Adipocyte (in vitro differentiated cells): ENCODE measurements at regions not wholly inside any gene's neighbourhood (a gene's known extent, or its start where the extent isn't known, plus 50 kb on each side); places are given as distances from the start of the nearest gene placed in this dataset.
"Not testable (repeated sequence)": the region's sequence is repeated elsewhere in the genome, so short reads cannot be mapped to it uniquely, and the experiment has no call there.

ENCODE experiments used
- DNase-seq: peaks from one replicate; pipeline ENCODE4 v3.0.0-alpha.2; 2015; ENCODE audit warnings: low read depth
- H3K27me3 ChIP-seq: replicated peaks from 2 replicates; pipeline ENCODE4 v1.7.0; 2013; ENCODE audit warnings: mild to moderate bottlenecking, low read length, moderate library complexity; ENCODE audit not compliant: control insufficient read depth, insufficient read depth
- H3K36me3 ChIP-seq: 2 replicates; pipeline ENCODE4 v1.7.0; 2013; ENCODE audit warnings: low read length, mild to moderate bottlenecking, moderate library complexity; ENCODE audit not compliant: control insufficient read depth, insufficient read depth, severe bottlenecking
- H3K4me1 ChIP-seq: 2 replicates; pipeline ENCODE4 v1.7.0; 2013; ENCODE audit warnings: mild to moderate bottlenecking, low read length, moderate library complexity; ENCODE audit not compliant: control insufficient read depth, insufficient read depth
- H3K4me3 ChIP-seq: 2 replicates; pipeline ENCODE4 v1.7.0; 2013; ENCODE audit warnings: mild to moderate bottlenecking, low read length, moderate library complexity
- H3K9ac ChIP-seq: 2 replicates; pipeline ENCODE4 v1.7.0; 2013; ENCODE audit warnings: mild to moderate bottlenecking, low read length, moderate library complexity
- H3K9me3 ChIP-seq: 2 replicates; pipeline ENCODE4 v1.7.0; 2013; ENCODE audit warnings: mild to moderate bottlenecking, low read length, moderate library complexity; ENCODE audit not compliant: control insufficient read depth

DNA sequence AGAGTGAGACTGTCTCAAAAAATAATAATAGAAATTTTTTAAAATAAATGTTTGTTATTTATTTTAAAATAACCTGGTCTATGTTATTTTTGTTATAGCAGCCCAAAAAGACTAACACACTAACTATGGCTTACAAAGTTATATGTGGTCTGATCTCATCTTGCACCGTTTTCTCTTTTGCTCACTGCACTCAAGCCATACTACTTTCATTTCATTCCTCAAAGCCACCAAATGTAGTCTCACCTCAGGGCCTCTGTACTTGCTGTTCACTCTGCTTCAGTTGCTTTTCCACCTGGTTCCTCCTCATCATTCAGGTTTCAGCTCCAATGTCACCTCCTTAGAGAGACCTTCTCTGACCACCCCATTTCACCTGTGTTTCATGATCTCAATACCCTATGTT, 55.2 kb upstream of the MDM1 start:
- no peak overlapping the region for H3K4me3 ChIP-seq
- no peaks in the 10 kb centered on the region for H3K27me3 ChIP-seq
- H3K36me3 ChIP-seq, result no peaks in the 10 kb centered on the region
- DNase-seq, result no peak
- H3K9ac ChIP-seq, result no peak overlapping the region
- no peaks in the 10 kb centered on the region for H3K4me1 ChIP-seq
- peaks cover 9% of the 10 kb centered on the region for H3K9me3 ChIP-seq

GRCh38 chr12:68389305-68389704, 57.1 kb upstream of the MDM1 start:
- H3K9me3 ChIP-seq, result peaks cover 9% of the 10 kb centered on the region
- H3K4me1 ChIP-seq, result no peaks in the 10 kb centered on the region
- no peaks in the 10 kb centered on the region for H3K27me3 ChIP-seq
- no peak overlapping the region for H3K9ac ChIP-seq
- DNase-seq, result no peak
- no peaks in the 10 kb centered on the region for H3K36me3 ChIP-seq
- H3K4me3 ChIP-seq, result no peak overlapping the region

- H3K27me3 ChIP-seq, result no peaks in the 10 kb centered on the region
- DNase-seq, result no peak
- no peak overlapping the region for H3K4me3 ChIP-seq
- H3K9me3 ChIP-seq, result peaks cover 9% of the 10 kb centered on the region
- H3K9ac ChIP-seq, result no peak overlapping the region
- H3K36me3 ChIP-seq, result no peaks in the 10 kb centered on the region
- no peaks in the 10 kb centered on the region for H3K4me1 ChIP-seq
These were observed 59.8 kb upstream of the MDM1 start for GRCh38 chr12:68391937-68392336.

- no peaks in the 10 kb centered on the region for H3K27me3 ChIP-seq
- no peaks in the 10 kb centered on the region for H3K4me1 ChIP-seq
- H3K9me3 ChIP-seq, result peaks cover 9% of the 10 kb centered on the region
- H3K9ac ChIP-seq, result no peak overlapping the region
- DNase-seq, result no peak
- H3K4me3 ChIP-seq, result no peak overlapping the region
- H3K36me3 ChIP-seq, result no peaks in the 10 kb centered on the region
These were observed 60.2 kb upstream of the MDM1 start for GRCh38 chr12:68392376-68392775.

DNA sequence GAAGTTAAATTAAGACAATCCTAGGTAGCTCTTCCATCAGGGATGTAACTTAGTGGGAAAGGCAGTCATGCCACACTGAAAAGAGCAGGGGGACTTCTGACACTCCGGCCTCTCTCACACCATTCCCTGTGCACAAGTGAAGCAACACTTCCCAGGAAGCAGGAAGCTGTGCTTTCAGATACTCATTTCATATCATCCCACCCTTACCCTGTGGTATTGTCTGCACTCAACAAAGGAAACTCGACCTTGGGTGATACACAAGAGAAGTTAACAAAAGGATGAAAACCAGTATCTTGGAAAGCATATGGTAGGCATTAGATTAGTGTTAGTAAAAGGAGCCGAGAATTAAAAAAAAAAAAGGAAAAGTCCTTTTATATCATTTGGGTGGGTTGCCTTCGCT, 61.3 kb upstream of the MDM1 start:
- Histone ChIP-seq H3K4me1 (no peaks in the 10 kb centered on the region), H3K27me3 (no peaks in the 10 kb centered on the region), H3K36me3 (no peaks in the 10 kb centered on the region), H3K9me3 (peaks cover 9% of the 10 kb centered on the region), H3K9ac (no peak overlapping the region), H3K4me3 (no peak overlapping the region)
- no peak for DNase-seq

- DNase-seq, result no peak
- Histone ChIP-seq H3K4me1 (peaks cover 5% of the 10 kb centered on the region), H3K9me3 (no peaks in the 10 kb centered on the region), H3K4me3 (no peak overlapping the region), H3K27me3 (no peaks in the 10 kb centered on the region), H3K9ac (no peak overlapping the region), H3K36me3 (no peaks in the 10 kb centered on the region)
These were observed 65.5 kb upstream of the MDM1 start for GRCh38 chr12:68397566-68398158.

GRCh38 chr12:68398689-68399088, 66.5 kb upstream of the MDM1 start:
- H3K4me3 ChIP-seq, DNase-seq, H3K9me3 ChIP-seq, H3K27me3 ChIP-seq, H3K36me3 ChIP-seq, H3K9ac ChIP-seq: not testable (repeated sequence)
- peaks cover 12% of the 10 kb centered on the region for H3K4me1 ChIP-seq

DNA sequence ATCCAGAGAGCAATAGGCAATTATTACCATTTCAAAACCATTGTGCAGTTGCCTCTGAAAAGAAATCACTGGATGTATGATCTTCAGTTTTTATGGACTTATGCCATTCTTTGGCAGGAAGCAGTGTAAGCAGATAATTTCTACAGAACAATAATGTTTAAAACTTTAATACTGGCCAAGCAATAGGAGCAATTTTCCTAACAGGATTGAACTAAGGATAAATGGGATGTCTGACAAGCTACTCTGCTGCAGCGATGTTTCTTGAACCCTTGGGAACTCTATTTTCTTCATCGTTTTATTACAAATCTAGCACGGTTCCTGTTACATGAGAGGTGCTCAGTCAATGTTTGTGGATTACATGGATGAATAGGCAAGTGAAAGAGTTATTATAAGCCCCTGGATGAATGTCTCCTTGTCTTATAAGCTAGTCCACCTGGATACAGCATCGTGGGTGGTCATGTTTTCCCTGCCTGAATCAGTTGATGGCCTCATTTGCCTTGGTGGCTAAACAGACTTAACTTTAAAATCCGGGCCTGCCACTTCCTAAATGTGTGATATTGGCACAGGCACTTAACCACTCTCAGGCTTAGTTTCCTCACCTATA, 68.2 kb upstream of the MDM1 start:
- no peak for DNase-seq
- no peaks in the 10 kb centered on the region for H3K9me3 ChIP-seq
- no peak overlapping the region for H3K4me3 ChIP-seq

DNA sequence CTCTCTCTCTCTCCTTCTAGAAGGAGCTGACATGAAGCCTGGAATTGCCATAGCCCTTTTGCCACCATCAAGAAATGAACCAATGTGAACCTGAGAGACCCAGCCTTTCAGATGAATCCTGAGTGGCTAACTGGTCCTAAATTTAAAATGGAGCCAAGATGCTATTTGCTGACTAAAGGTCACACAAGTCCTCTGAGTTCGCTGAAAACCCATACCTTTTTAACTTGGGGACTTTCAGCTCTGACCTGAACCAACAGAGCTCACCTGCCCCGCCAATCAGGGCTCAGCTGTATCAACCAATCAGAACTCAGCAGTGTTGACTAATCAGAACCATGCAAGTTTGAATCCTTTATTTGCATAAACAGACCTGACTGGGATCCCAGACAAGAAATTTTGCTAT, 70.3 kb upstream of the MDM1 start:
- Histone ChIP-seq H3K9me3 (no peaks in the 10 kb centered on the region), H3K36me3 (no peaks in the 10 kb centered on the region), H3K4me1 (peaks cover 45% of the 10 kb centered on the region), H3K27me3 (no peaks in the 10 kb centered on the region), H3K9ac (no peak overlapping the region), H3K4me3 (no peak overlapping the region)
- DNase-seq, result no peak

More for the DNA sequence above, 68.2 kb upstream of the MDM1 start:
- H3K9ac ChIP-seq, result no peak overlapping the region
- H3K27me3 ChIP-seq, result no peaks in the 10 kb centered on the region
- H3K4me1 ChIP-seq, result peaks cover 28% of the 10 kb centered on the region
- H3K36me3 ChIP-seq, result no peaks in the 10 kb centered on the region

GRCh38 chr12:68403296-68403695, 71.1 kb upstream of the MDM1 start:
- H3K4me3 ChIP-seq, result no peak overlapping the region
- H3K9ac ChIP-seq, result no peak overlapping the region
- no peaks in the 10 kb centered on the region for H3K36me3 ChIP-seq
- no peaks in the 10 kb centered on the region for H3K9me3 ChIP-seq
- DNase-seq, result no peak
- H3K27me3 ChIP-seq, result no peaks in the 10 kb centered on the region
- peaks cover 45% of the 10 kb centered on the region for H3K4me1 ChIP-seq

DNA sequence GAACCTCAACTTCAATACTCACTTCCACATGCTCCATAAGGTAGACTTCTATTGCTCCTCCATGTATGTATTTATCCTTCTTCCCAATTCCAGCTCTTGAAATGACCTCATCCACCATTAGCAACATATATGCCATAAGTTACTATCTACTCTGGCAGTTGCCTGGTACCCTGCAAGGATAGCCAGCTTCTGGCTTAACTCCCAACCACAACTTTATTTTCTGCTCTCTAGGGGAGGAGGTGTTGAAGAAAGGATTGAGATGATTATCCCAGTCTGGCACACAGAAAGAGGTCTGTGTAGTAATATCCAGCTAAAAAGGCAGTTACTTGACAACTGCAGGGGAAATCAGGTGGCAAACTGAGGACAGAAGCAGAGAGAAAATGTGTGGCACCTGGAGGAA, 71.5 kb upstream of the MDM1 start:
- DNase-seq, result no peak
- H3K4me1 ChIP-seq, result peaks cover 45% of the 10 kb centered on the region
- no peaks in the 10 kb centered on the region for H3K27me3 ChIP-seq
- no peak overlapping the region for H3K9ac ChIP-seq
- no peaks in the 10 kb centered on the region for H3K9me3 ChIP-seq
- H3K4me3 ChIP-seq, result no peak overlapping the region
- H3K36me3 ChIP-seq, result no peaks in the 10 kb centered on the region

DNA sequence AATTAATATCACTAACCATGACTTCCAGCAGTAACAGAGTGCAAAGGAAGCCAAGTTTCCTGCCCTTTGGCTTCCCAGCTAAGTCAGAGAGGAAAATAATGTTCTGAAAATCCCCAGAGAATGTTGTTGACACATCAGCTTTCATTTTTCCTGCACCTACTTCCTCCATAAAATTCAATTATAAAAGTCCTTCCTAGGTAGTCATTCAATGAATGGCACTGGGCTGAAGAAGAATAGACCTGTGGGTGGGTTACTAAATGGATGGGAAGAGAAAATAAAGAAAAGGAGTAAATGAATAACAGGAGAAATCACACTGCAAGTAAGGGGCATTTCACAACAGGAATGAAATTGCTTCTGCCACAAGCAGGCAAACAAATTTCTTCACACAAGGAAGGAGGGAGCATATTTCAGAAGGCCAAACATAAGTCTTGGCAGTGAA, 73.2 kb upstream of the MDM1 start:
- H3K36me3 ChIP-seq, result no peaks in the 10 kb centered on the region
- peaks cover 53% of the 10 kb centered on the region for H3K4me1 ChIP-seq
- H3K9me3 ChIP-seq, result no peaks in the 10 kb centered on the region
- peak; percentile 63 for DNase-seq
- H3K27me3 ChIP-seq, result no peaks in the 10 kb centered on the region
- H3K9ac ChIP-seq, result peak overlapping the region; percentile 83
- H3K4me3 ChIP-seq, result peak overlapping the region; percentile 60
